ENCODE measurements at regions not wholly inside any gene's neighbourhood (a gene's known extent, or its start where the extent isn't known, plus 50 kb on each side); places are given as distances from the start of the nearest gene placed in this dataset.

DNA sequence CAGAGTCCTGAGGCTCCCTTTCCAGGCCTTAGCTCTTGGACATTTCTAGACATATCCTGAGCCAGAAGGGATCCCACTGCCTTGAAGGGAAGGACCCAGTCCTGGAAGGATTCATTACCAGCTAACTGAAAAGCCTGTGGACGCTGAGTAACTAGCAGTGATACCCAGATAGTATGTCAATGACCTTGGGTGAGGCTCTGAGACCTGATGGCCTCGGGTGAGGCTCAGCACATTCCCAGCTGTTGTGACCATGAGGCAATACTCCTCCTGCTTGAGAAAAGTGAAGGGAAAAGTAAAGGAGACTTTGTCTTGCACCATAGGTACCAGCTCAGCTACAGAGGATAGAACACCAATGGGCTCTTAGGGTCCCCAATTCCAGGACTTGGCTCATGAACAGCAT, 268.1 kb downstream of the DKK2 start:
- no peak for DNase-seq (ENCODE audit: low spot score)

DNA sequence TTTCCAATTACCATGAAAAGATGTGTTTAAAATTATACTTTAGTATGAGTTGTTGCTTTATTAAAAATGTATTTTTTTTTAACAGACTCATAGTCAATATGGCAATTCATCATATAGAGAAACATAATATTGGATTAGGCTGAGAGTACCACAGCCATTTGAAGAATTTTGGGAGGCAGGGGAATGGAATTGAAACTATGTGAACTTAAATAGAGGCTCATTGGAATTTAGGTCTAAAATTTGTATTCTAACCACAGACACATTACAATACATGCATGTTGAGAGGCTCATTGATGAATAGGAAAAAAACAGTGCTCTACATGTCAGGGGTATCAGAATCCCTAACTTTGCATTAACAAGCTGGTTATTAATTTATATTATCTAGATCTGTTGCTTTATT, 269.6 kb downstream of the DKK2 start:
- no peak for DNase-seq (ENCODE audit: low spot score)

DNA sequence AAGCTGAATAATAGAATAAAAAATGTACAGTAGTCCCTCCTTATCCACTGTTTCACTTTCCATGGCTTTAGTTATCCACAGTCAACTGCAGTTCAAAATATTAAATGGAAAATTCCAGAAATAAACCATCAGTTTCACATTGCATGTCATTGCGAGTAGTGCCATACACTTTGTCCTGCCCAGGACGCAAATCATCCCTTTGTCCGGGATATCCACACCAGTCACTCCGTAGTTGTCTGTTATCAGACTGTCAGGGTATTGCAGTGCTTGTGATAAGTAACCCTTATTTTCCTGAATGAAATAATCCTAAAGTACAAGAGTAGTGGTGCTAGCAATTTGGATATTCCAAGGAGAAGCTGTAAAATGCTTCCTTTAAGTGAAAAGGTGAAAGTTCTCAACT, 271.3 kb downstream of the DKK2 start:
- DNase-seq (ENCODE audit: low spot score) = no peak

DNA sequence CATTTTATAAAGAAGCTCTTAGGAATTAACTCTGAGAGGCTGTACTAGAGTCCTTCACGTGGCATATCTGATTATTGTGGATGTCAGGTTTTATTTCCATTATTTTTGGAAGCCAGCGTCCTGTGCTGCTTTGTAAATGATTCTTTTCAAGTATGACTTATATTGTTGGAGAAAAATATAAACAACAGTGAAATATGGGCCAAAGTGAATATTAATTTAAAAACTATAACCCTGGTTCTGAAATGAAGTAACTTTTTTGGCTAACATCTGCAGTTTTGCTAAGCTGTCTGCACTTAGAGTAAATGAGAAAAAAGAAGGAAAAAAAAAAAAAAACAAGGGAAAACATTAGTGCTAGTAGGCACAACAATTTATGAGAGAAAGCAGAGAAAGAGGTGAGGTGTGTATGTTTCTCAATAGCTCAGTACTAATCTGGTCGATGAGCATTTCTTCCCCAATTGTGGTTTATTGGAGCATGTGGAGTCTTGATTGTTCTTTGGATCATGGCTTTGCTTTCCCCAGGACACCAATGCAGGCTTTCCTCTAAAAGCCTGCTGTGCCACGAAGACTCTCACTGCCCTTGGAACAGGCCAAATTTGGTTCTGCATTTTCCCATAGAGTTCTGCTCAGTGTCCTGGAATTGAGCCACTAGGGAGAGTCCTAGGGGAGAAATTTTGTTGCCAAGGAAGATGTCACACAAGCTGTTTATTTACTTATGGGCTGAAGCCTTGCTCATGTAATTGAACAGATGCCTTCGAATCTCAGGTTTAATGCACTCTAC, 273.3 kb downstream of the DKK2 start:
- DNase-seq (ENCODE audit: low spot score) = no peak

DNA sequence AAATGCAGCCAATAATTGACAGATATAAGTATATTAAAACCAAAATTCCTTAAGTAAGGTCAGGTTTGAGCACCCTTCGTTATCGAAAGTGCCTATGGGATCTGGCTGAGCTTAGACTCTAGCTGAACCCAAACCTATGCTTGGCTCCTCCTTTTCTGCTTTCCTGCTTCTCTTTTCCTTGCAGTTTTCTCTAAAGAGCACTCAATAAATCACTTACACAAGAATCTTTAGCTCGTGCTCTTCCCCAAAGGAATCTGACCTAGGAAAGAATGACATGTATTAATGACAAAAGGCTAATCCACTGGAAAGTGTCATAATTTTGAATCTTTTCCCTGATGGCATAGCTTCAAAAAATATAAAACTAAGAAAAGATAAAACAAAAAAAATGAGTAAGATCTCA, 282.7 kb downstream of the DKK2 start:
- no peak for DNase-seq (ENCODE audit: low spot score)

DNA sequence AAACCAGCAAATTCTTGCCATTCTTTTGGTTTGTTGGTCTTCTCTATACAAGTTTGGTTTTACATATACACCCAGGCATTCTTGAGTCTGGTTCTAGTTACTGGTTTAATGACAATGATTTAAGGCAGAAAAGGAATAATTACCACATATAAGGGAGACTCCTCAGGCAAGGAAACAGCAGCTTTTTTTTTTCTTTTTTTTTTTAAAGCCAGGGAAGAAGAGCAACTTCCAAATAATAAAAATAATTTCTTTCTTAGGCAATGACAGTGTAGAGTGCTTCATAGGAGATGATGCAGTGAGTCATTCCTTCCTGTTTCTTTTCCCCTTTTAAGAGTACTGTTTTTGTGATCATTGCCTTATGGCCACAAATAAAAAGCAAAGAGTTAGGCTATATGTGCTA, 289.7 kb downstream of the DKK2 start:
- peak; percentile 18 for DNase-seq (ENCODE audit: low spot score)

DNA sequence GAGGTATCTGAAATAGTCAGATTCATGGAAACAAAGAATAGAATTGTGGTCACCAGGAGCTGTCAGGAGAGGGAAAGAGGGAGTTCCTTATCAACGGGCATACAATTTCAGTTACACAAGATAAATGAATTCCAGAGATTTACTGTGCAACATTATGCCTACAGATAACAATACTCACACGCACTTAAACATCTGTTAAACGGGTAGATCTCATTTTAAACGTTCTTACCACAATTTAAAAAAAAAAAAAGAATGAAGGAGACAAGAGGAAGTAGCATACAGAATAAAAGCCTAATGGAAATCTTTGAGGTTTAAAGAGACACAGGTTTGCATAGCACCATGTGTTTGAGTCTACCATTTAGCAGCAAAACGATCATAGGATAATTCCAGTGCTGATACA, 298.0 kb downstream of the DKK2 start:
- DNase-seq (ENCODE audit: low spot score) = no peak

DNA sequence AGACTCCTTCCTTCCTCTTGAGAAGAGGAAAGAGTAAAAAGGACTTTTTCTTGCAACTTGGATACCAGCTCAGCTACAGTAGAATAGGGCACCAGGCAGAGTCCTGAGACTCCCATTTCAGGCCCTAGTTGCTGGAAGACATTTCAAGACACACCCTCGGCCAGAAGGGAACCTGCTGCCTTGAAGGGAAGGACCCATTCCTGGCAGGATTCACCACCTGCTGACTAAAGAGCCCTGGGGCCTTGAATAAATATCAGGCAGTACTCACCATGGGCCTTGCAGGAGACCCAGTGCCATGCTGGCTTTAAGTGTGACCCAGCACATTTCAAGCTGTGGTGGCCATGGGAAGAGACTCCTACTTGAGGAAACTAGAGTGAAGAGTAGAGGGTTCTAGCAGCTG, 317.6 kb downstream of the DKK2 start:
- DNase-seq (ENCODE audit: low spot score) = no peak

DNA sequence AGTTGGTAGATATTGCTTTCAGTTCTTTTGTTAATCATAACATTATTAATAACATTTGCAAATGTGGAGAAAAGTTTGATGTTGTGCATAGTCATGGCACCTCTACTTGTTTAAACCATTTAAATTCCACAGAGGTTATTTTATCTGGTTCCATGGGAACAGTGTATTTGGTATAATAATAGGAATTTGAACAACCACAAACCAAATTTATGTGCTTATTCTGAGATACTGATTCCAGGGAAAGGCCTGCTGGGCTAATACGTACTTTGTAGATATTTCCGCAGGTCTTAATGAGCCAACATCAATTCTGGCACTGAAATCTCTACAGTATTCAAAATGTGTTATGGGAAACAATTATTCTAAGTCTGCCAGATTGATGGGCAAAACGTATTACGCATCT, 319.0 kb downstream of the DKK2 start:
- no peak for DNase-seq (ENCODE audit: low spot score)

DNA sequence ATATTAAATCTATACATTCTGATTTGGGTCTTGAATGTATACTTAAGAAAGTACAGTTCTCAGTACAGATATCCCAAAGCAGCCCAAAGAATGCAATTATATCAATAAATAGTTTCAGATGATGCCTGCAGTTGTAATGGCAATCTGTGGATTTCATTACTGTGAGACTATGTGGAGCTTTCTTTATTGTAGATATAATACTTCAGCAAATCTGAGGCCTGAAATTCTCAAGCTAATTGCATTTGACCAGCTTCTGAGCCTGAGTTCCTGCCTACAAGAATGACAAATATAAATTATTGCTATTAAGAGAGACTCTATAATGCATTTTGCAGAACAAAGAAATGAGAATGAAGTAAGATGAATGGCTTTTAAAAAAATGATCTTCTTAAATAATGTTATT, 320.3 kb downstream of the DKK2 start:
- DNase-seq (ENCODE audit: low spot score) = no peak

DNA sequence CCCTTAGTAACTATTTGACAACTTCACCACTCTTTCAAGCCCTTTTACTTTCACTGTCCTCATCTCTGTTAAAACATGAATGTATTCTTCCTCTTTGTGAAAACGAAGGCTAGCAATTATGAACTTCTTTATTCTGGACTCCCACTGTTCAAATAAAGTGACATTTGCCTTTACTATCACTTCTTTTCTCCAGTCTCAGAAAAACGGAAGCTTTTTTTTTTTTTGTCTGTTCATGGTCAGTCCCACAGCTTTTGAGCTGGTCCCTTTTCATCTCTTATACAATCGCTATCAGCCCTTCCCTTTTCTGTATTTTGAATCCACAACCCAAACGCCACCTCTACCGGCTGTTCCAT, 327.7 kb downstream of the DKK2 start:
- no peak for DNase-seq (ENCODE audit: low spot score)

DNA sequence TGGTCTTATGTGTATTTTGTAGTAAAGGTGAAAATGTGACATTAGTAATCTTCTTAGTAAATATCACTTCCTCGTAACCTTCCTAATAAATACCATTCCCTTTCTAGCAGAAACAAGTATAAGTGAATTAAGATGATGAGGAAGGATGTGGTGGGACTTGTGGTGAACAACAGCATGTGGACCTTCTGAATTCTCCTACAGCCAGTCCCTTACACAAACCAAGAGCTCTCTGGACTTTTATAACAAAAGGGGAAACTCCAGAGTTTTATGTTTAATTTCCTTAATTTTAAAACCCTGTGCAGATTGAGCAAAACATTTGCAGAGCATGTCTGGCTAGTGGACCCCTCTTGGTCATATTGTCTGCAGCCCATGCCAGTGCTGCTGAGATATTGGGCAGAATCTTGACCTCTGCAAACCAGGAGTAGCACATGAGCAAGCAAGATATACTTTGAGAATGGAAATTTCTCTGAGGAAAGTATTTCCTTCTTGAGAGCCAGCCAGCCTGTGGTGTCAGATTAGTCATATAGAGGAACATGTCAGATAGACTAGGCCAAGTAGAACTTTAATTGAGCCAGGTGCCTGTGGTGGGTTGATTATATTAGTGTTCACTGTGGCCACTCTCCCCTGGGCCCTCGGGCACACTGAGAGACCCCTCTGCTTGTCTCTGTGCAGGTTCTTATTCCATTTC, 328.2 kb downstream of the DKK2 start:
- DNase-seq (ENCODE audit: low spot score) = peak; percentile 18

DNA sequence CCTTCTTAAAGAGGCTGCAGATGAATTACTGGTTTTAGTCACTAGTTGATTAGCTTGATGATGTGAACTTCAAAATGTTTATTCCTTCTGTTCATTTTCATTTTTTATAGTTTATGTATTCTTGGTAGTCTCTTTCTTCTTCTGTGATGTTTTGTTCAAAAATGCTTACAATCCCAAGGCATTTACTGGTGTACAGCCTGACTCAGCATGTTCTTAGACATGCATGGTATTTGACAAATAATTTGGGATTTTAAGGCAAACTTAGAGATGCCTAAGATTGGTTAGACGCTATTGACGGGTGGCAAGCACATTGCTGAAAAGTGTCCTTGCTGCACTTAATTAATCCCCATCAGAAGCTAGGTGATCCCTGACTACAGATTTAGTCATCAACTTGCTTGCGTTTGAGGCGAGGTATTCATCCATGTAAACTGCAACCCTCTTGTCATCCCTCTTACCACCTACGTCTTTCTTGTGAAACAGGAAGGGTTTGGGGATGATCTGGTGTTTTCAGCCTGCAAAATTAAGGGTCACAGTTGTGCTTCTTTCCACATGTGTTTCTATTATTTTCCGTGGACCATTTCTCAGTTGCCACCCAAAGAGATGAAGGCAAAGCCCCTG, 331.8 kb downstream of the DKK2 start:
- no peak for DNase-seq (ENCODE audit: low spot score)

DNA sequence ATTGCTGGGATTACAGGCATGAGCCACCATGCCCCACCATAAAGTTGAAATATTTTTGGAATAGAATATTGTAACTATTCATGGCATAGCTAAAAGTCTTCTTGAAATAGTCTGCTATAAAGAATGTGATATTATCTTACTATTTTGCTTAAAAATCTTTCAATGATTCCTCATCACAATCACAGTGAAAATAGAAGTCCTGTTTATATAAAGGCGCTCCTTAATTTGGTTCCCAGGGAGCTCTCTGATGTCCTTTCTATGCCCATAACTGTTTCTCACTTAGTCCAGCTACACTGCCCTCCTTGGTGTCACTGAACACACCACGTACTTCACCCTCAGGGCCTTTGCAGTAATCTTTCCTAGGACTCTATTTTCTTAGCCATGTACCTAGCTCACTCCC, 331.7 kb upstream of the GIMD1 start:
- no peak for DNase-seq (ENCODE audit: low spot score)

DNA sequence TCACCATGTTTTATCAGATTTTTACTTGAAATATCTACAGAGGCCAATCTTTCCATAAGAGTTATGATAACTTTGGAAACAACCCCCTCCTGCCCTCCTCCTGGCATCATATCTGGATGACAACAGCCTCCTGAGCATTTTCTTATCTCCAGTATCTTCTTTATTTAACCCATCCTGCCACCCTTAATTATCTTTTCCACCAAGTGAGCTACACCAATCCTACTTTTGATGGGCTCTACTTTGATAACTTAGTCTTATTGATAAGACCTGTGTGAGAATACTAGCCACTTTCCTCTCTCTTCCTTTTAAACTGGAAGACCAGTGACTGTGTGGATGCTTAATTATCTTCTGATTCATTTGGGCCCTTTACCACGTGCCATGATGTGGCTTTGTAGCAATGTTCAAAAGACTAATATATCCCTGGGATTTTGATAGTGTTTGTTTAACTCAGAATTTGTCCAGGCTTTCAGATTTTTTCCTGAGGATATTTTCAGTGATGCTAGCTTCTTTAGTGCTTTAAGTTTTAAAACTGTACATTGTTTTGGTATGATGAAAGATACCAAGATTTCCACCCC, 330.1 kb upstream of the GIMD1 start:
- DNase-seq (ENCODE audit: low spot score) = no peak

DNA sequence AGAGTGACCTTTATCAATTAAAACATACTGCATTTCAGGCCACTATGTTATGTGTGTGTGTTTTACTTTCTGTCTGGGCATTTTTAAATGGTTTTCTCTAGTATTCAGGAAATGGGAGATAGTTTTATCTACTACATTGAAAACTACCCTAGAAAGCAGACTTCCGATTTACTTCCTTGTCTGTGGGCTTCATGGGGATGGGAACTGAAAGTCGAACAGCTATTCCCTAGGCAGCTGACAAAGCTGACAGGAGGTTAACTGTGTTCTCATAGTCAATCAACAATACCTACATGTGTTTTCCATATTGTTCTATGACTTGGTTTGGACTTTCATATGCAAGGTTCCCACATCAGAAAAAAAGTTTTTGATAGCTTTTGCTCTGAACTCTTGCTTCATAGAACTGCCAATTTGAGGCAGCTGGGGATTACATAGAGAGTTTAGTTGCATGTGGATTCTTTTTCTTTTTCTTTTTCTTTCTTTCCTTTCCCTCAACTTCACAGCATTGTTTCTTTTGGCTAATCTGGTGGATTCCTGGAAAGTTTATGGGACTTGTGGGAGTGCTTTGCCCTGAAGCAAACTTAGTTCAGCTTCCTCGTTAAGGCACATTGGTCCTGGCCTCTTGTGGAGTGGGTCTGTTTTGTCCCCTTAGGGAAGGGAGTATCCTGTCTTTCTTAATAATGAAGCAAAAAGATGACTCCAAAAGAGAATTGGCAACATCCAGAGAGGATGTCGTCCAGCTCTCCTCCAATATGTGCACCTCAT, 327.1 kb upstream of the GIMD1 start:
- DNase-seq (ENCODE audit: low spot score) = no peak

DNA sequence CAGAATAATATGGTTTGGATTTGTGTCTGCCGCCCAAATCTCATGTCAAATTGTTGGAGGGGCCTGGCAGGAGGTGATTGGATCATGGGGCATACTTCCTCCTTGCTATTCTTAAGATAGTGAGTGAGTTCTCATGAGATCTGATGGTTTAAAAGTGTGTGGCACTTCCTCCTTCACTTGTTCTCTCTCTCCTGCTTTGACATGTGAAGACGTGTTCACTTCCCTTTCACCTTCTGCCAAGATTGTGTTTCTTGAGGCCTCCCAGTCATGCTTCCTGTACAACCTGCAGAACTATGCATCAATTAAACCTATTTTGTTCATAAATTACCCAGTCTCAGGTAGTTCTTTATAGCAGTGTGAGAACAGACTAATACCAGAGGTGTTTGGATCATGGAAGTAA, 325.7 kb upstream of the GIMD1 start:
- no peak for DNase-seq (ENCODE audit: low spot score)

DNA sequence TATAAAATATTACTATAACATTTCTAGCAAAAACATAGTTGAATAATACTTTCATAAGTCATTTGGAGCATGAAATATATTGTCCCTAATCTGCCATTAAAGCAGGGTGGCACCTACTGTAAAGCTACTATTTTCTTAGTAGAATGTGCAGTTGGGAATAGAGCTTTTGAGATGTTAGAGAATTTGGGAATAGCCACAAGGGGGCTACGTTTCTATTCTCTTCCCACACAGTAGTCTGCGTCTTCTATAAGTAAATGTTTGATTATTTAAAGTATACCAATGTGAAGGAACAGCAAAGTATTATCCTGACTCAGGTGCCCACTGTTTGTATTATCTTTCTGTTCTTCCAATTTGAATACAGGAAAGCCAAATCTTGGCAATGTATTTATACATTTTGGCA, 323.2 kb upstream of the GIMD1 start:
- DNase-seq (ENCODE audit: low spot score) = no peak

DNA sequence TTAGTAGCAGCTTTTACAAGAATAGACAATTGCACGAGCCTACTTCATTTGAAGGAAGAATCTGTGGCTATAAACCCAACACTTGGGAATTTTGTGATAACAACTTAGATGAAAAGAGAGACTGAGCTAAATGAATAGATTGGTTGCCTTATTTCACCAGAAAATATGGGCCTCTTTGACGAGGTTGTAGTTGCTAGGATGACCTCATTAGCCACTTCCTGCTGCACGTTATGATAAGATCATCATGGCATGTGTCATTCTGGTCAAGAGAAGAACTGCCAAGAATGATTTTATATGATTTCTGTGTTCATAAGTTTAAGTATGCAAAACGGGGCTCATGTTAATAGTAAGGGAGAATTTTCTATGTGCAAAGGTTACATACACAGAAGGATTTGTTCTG, 321.9 kb upstream of the GIMD1 start:
- DNase-seq (ENCODE audit: low spot score) = peak; percentile 58

DNA sequence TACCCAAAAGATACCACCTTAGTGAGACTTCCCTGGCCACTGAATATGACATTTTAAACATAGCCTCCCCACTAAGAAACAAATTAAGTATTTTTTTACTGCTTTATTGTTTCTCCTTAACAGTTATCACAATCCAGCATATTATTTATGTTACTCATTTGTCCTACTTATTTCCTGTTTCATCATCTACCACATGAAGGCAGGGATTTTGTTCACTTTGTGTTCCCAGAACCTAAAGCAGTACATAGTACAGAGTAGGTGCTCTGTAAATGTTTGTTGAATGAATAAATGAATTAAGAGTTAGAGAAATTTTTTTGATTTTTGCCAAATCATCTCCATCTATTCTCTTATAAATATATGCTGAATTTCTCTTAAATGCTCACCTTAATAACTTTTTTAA, 318.4 kb upstream of the GIMD1 start:
- DNase-seq (ENCODE audit: low spot score) = no peak

DNA sequence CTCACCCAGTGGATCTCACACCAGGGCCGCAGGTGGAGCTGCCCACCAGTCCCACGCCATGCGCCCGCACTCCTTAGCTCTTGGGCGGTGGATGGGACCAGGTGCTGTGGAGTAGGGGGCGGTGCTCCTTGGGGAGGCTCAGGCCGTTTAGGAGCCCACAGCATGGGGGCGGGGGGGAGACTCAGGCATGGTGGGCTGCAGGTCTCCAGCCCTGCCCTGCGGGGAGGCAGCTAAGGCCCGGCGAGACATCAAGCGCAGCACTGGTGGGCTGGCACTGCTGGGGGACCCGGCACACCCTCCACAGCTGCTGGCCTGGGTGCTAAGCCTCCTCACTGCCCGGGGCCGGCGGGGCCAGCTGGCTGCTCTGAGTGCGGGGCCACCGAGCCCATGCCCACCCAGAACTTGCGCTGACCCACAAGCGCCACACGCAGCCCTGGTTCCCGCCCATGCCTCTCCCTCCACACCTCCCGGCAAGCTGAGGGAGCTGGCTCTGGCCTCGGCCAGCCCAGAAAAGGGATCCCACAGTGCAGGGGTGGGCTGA, 312.9 kb upstream of the GIMD1 start:
- no peak for DNase-seq (ENCODE audit: low spot score)

DNA sequence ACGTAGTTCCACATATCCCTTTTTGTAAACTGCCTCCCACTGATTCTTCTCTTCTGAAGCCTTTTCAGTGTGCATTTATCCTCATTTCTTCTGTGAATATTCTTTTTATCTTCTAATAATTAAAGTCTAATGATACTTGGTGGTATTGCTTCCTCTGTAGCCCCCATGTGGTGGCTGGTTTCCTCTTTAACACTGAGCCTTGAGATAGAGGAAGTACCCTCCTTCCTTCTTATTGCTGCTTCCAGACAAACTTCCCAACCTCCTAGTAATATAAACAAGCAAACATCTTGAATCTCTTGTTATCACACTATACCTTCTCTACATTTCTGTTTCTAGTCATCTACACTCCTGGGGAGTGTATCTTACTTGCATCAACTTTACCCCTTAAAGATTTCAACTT, 310.5 kb upstream of the GIMD1 start:
- DNase-seq (ENCODE audit: low spot score) = no peak
